Naive B cell (primary cell): ENCODE measurements at regions not wholly inside any gene's neighbourhood (a gene's known extent, or its start where the extent isn't known, plus 50 kb on each side); places are given as distances from the start of the nearest gene placed in this dataset.
"Not testable (repeated sequence)": the region's sequence is repeated elsewhere in the genome, so short reads cannot be mapped to it uniquely, and the experiment has no call there.

Source experiments
- ATAC-seq, 2 donors: fragments of 150-1000 bp; cut with Tn5 transposase; 2 replicates each; pipeline ENCODE4 v1.10.0; 2021; ENCODE audit warnings: low read depth in 2 of 2, mild to moderate bottlenecking in 2 of 2, moderate library complexity in 2 of 2
- DNase-seq: peaks from one replicate; pipeline ENCODE4 v3.0.0; 2022
- H3K27ac Mint-ChIP-seq, 6 donors: one replicate each; pipeline ENCODE4 v1.8.0; 2020 to 2022; ENCODE audit warnings: mild to moderate bottlenecking in 6 of 6, mixed read lengths in 6 of 6, moderate library complexity in 5 of 6, inconsistent platforms in 2 of 6
- H3K27me3 Mint-ChIP-seq, 3 donors: one replicate each; pipeline ENCODE4 v1.8.0; 2021 to 2022; ENCODE audit warnings: mixed read lengths in 3 of 3, mild to moderate bottlenecking in 1 of 3
- H3K36me3 Mint-ChIP-seq, 2 donors: one replicate each; pipeline ENCODE4 v1.8.0; 2020 to 2022; ENCODE audit warnings: mixed read lengths in 2 of 2, inconsistent platforms in 1 of 2, mild to moderate bottlenecking in 1 of 2
- H3K4me1 Mint-ChIP-seq, 3 donors: one replicate each; pipeline ENCODE4 v1.8.0; 2020 to 2022; ENCODE audit warnings: mixed read lengths in 3 of 3, inconsistent platforms in 1 of 3, mild to moderate bottlenecking in 1 of 3, moderate library complexity in 1 of 3
- H3K4me3 Mint-ChIP-seq, 8 donors: one replicate each; pipeline ENCODE4 v1.8.0; 2020 to 2022; ENCODE audit warnings: mild to moderate bottlenecking in 8 of 8, mixed read lengths in 8 of 8, moderate library complexity in 8 of 8, inconsistent platforms in 2 of 8
- H3K9me3 Mint-ChIP-seq, 7 donors: one replicate each; pipeline ENCODE4 v1.8.0; 2020 to 2022; ENCODE audit warnings: mixed read lengths in 7 of 7, mild to moderate bottlenecking in 5 of 7, inconsistent platforms in 2 of 7, moderate library complexity in 1 of 7

DNA sequence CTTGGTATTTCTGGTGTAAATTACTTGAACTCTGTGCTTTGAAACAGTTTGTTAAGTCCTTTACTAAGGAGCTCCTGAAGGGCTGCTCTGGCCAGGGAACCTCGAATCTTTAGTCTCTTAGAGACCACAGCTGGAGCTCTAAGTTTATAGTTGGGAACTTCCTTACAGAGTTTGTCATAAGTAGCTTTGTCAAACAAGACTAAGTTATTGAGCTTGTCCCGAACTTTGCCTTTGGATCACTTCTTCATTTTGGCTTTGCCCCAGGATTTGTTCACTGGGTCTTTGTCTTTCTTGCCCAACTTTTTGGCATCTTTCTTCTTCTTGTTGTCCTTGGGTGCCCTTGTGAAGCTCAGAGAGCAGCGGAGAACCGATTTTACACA, 64.8 kb downstream of the FAM50B start:
- Mint-ChIP-seq H3K9me3 (no peaks in the 10 kb centered on the region), H3K4me1 (no peaks in the 10 kb centered on the region), H3K27ac (no peak overlapping the region), H3K36me3 (no peaks in the 10 kb centered on the region), H3K27me3 (peaks cover 29 to 43% (median 39%) of the 10 kb centered on the region in 3 donors), H3K4me3 (no peak overlapping the region)
- ATAC-seq (no peak), DNase-seq (no peak)

DNA sequence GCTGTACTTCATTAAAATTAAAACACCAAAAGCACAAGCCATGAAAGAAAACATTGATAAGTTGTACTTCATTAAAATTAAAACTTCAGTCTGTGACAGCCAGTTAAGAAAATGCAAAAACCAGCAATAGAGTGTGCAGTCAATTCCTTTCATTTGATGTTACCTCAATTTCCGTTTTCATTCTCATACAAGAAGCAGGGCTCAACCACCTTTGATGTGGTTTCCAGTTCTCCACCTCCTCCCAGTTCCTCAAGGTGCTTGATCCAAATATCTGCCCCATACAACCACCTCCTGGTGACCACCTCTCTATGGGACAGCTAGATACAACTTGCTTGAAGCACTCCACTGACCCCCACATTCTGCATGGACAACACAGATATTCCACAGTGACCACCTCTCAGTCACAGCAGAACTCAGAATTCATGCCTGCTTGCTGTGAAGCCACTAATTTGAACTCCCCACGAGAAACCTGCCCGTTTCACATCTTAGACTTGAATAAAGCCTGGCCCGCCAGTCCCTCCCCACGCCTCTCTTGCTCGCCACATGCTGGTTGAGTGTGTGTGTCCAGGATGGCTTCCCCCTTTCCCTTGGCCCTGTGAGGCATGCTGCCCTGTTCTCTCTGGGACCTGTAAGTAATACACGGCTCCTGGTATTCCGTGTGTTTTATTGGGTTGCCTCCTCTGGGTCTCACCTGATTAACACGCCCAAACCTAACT, 66.1 kb downstream of the FAM50B start:
- DNase-seq (no peak), ATAC-seq (no peak)
- H3K27ac Mint-ChIP-seq = no peak overlapping the region
- no peaks in the 10 kb centered on the region for H3K4me1 Mint-ChIP-seq
- peaks cover 29 to 40% (median 33%) of the 10 kb centered on the region in 3 donors for H3K27me3 Mint-ChIP-seq
- H3K4me3 Mint-ChIP-seq = no peak overlapping the region
- no peaks in the 10 kb centered on the region for H3K36me3 Mint-ChIP-seq
- no peaks in the 10 kb centered on the region for H3K9me3 Mint-ChIP-seq

DNA sequence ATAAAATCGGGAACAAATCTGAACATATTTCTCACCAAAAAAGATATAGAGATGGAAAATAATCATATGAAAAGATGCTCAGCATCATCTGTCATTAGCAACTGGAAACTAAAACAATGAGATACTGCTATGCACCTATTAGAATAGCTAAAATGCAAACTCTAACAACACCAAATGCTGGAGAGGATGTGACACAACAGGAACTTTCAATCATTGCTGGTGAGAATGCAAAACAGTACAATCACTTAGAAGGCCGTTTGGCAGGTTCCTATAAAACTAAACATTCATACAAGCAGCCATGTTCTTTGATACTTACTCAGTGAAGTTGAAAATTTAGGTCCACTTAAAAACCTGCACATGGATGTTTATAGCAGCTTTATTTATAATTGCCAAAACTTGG, 67.0 kb downstream of the FAM50B start:
- H3K9me3 Mint-ChIP-seq = no peaks in the 10 kb centered on the region
- no peak overlapping the region for H3K27ac Mint-ChIP-seq
- ATAC-seq (no peak), DNase-seq (no peak)
- H3K36me3 Mint-ChIP-seq = no peaks in the 10 kb centered on the region
- H3K4me3 Mint-ChIP-seq = no peak overlapping the region
- peaks cover 24 to 30% (median 25%) of the 10 kb centered on the region in 3 donors for H3K27me3 Mint-ChIP-seq
- no peaks in the 10 kb centered on the region for H3K4me1 Mint-ChIP-seq

DNA sequence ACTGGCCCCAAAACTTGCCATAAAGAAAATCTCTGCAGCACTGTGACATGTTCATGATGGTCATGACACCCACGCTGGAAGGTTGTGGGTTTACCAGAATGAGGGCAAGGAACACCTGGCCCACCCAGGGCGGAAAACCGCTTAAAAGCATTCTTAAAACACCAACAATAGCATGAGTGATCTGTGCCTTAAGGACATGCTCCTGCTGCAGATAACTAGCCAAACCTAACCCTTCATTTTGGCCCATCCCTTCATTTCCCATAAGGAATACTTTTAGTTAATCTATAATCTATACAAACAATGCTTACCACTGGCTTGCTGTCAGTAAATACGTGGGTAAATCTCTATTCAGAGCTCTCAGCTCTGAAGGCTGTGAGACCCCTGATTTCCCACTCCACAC, 67.6 kb downstream of the FAM50B start:
- H3K4me3 Mint-ChIP-seq, ATAC-seq, H3K4me1 Mint-ChIP-seq, H3K27ac Mint-ChIP-seq, H3K9me3 Mint-ChIP-seq, H3K36me3 Mint-ChIP-seq, DNase-seq: not testable (repeated sequence)
- H3K27me3 Mint-ChIP-seq = peaks cover 19 to 25% (median 20%) of the 10 kb centered on the region in 3 donors

DNA sequence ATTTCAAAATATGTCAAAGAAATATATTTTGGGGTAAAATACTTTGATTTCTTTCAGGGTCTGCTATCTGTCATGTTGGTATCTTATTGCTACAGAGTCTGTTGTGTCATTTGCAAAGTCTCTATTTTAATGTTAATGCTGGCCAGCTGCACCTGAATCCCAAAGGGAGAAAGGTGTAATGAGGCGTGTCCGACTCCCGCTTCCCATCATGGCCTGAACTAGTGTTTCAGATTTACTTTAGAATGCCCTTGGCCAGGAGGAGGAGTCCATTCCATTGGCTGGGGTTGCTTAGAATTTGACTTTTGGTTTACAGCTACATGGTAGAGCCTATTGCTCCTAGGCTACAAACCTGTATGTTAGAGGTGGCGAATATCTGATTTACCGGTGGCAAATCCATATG, 69.3 kb downstream of the FAM50B start:
- no peaks in the 10 kb centered on the region for H3K4me1 Mint-ChIP-seq
- H3K27ac Mint-ChIP-seq = no peak overlapping the region
- DNase-seq (no peak), ATAC-seq (no peak)
- no peaks in the 10 kb centered on the region for H3K36me3 Mint-ChIP-seq
- no peak overlapping the region for H3K4me3 Mint-ChIP-seq
- peaks cover 5 to 17% (median 7%) of the 10 kb centered on the region in 3 donors for H3K27me3 Mint-ChIP-seq
- H3K9me3 Mint-ChIP-seq = no peaks in the 10 kb centered on the region

DNA sequence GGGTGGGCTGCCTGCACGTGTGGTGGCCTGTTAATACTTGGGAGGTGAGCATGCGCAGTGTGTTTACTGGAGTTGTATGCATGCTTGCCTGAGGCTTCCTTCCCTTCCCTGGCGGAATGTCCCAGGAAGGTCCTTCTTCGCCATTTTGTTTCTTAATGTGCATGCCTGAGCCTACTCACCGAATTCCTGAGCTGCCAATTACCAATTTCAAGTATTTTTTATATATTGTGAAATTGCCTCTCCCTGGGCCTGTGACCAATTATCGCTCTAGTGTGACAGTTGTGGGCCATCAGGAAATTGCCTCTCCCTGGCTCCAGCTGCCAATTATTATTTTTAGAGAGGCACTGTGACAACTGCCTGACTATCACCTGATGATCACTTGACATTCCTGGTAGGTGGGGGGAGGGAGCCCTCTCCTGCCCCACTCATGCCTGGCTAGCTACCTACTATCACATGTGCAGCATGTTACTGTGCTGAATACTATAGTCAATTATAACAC, 70.0 kb downstream of the FAM50B start:
- ATAC-seq (no peak), DNase-seq (no peak)
- peaks cover 2 to 13% (median 6%) of the 10 kb centered on the region in 3 donors for H3K27me3 Mint-ChIP-seq
- no peaks in the 10 kb centered on the region for H3K4me1 Mint-ChIP-seq
- H3K27ac Mint-ChIP-seq = no peak overlapping the region
- H3K36me3 Mint-ChIP-seq = no peaks in the 10 kb centered on the region
- no peak overlapping the region for H3K4me3 Mint-ChIP-seq
- no peaks in the 10 kb centered on the region for H3K9me3 Mint-ChIP-seq

DNA sequence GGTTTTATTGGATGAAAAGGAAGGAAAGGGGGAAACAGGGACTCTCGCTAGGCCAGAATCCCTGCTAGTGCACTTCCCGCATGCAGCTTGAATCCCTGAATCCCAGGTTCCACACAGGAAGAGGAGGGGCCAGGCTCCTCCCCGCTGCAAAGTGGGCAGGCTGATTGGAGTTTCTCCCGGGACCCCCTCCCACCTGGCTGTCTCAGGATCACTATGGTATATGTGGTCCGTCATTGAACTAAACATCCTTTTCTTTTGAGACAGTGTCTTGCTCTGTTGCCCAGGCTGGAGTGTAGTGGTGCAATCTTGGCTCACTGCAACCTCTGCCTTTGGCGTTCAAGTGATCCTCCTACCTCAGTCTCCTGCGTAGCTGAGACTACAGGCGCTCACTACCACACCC, 70.7 kb downstream of the FAM50B start:
- Mint-ChIP-seq H3K4me1 (no peaks in the 10 kb centered on the region), H3K4me3 (no peak overlapping the region), H3K9me3 (no peaks in the 10 kb centered on the region), H3K27ac (no peak overlapping the region), H3K36me3 (no peaks in the 10 kb centered on the region), H3K27me3 (peaks cover 0 to 11% (median 6%) of the 10 kb centered on the region in 3 donors)
- DNase-seq (no peak), ATAC-seq (no peak)

DNA sequence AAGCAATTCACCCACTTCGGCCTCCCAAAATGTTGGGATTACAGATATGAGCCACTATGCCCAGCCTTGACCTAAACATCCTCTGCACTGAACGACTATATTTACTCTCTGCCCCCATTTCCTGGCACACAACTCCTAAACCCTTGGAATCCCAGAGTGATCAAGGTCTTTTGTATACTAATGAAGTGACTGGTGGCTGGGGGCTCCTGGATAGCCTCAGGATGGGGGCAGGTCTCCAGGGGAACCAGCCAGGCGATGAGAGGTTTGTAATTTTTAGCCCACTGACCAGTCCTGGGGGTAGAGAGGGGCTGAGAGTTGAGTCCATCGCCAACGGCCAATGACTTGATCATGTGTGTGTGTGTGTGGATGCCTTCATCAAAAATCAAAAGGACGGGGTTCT, 71.1 kb downstream of the FAM50B start:
- Mint-ChIP-seq H3K27me3 (peaks cover 5 to 12% (median 9%) of the 10 kb centered on the region in 3 donors), H3K4me3 (no peak overlapping the region), H3K36me3 (no peaks in the 10 kb centered on the region), H3K4me1 (no peaks in the 10 kb centered on the region), H3K27ac (no peak overlapping the region), H3K9me3 (no peaks in the 10 kb centered on the region)
- no peak for DNase-seq
- ATAC-seq = no peak

DNA sequence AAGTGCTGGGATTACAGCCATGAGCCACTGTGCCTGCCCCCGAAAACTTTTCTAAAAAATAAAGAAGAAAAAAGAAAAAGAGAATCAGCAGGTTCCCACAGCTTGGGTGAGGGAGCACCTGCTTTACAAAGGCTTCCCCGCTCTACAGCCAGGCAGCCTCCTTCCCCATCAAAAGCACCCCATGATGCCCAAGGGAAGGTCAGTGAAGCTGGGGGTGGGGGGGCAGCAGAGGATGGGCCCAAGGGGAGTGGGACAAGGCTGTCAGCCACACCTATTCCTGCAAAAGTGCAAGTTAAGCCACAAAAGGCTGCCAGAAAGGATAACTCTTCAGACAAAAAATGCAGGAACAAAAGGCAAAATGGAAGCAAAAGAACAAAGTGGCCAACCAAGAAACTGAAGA, 72.5 kb downstream of the FAM50B start:
- Mint-ChIP-seq H3K4me1 (no peaks in the 10 kb centered on the region), H3K9me3 (no peaks in the 10 kb centered on the region), H3K36me3 (no peaks in the 10 kb centered on the region), H3K27ac (no peak overlapping the region), H3K4me3 (no peak overlapping the region), H3K27me3 (peaks cover 5 to 10% (median 6%) of the 10 kb centered on the region in 3 donors)
- ATAC-seq (no peak), DNase-seq (no peak)

DNA sequence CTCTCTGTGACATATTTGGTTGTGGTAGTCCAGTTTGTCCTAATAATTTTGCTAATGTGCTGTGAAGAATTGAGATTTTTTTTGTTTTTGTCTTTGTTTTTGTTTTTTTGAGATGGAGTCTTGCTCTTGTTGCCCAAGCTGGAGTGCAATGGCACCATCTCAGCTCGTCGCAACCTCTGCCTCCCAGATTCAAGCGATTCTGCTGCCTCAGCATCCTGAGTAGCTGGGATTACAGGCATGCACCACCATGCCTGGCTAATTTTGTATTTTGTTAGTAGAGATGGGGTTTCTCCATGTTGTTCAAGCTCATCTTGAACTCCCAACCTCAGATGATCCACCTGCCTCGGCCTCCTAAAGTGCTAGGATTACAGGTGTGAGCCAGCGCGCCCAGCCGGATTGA, 73.4 kb downstream of the FAM50B start:
- not testable (repeated sequence) for ATAC-seq, H3K36me3 Mint-ChIP-seq, H3K4me3 Mint-ChIP-seq, H3K27ac Mint-ChIP-seq, H3K9me3 Mint-ChIP-seq, H3K4me1 Mint-ChIP-seq, DNase-seq
- H3K27me3 Mint-ChIP-seq = peaks cover 5 to 10% (median 6%) of the 10 kb centered on the region in 3 donors

DNA sequence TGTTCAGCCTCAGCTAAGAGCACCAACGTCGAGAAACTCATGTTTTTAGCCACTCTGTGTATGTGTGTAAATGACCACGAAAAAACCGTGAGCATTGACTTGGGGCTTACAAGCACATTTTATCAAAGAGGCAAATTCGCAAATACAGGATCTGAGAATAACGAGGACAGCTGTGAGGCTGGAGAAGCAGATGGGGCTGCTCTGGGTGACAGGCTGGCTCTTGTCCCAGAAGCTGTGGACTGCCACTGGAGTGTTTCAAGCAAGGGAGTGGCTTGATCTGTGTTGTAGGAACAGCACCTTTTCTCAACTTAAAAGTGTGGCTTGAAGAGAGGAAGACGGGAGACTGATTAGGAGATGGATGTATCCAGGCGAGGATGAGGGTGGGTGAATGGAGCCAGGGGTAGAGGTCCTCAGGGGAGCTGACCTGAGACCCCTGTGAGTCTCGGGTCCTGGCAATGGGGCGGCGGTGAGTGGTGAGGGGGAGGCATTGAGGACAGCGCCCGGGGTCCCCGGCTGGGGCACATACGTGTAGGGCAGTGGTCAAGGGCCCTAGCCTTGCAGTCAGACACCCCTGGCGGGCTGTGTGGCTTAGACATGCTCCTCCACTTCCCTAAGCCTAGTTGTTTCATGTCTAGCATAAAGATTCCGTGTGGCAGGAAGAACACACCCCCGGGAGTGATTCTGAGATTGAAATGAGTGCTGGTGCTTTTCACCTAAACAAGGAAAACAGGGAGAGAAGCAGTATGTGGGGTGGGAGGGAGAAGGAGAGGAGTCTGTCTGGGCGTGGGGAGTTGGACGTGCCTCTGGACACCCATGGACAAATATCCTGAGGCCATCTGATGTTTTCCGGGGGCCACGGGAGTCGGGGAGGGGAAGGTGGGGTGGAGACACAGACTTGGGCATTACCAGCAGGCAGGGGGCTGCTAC, 76.3 kb downstream of the FAM50B start:
- ATAC-seq, H3K4me1 Mint-ChIP-seq, H3K4me3 Mint-ChIP-seq, H3K36me3 Mint-ChIP-seq, H3K27ac Mint-ChIP-seq, H3K9me3 Mint-ChIP-seq, DNase-seq: not testable (repeated sequence)
- H3K27me3 Mint-ChIP-seq = peaks cover 5 to 10% (median 6%) of the 10 kb centered on the region in 3 donors

DNA sequence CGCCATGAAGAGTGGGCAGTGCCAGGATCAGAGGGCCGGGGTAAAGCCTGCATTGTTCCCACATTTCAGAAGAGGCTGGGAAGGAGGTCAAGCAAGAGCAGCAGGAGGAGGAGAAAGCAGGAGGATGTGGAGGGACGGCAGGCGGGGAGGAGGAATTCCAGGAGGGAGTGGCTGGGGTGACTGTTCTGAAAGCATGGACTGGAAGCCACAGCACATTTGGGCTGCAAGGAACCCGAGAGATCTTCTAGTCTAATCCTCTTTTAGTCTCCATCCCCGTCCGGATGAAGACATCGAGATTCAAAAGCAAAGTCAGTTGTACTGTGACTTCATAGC, 76.9 kb downstream of the FAM50B start:
- Mint-ChIP-seq H3K27ac (no peak overlapping the region), H3K36me3 (no peaks in the 10 kb centered on the region), H3K9me3 (no peaks in the 10 kb centered on the region), H3K27me3 (peaks cover 5 to 10% (median 6%) of the 10 kb centered on the region in 3 donors), H3K4me1 (no peaks in the 10 kb centered on the region), H3K4me3 (no peak overlapping the region)
- DNase-seq (no peak), ATAC-seq (no peak)

DNA sequence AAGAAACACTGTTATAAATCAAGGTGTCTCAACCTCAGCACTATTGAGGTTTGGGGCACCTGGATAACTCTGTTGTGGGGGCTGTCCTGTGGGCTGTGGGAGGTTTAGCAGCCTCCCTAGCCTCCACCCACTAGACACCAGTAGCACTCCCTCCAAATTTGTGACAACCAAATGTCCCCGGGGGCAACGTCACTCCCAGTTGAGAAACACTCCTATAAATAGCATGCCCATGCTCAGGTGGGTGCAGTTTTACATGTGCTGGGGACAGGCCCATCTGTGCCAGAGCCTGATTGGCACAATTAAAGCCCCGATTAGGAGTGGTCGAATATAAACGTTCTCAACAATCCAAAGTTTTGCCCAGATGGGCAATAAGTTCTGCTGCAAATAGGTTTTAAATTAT, 78.9 kb downstream of the FAM50B start:
- DNase-seq (no peak), ATAC-seq (no peak)
- H3K27ac Mint-ChIP-seq = no peak overlapping the region
- peaks cover 5 to 10% (median 6%) of the 10 kb centered on the region in 3 donors for H3K27me3 Mint-ChIP-seq
- no peak overlapping the region for H3K4me3 Mint-ChIP-seq
- H3K4me1 Mint-ChIP-seq = no peaks in the 10 kb centered on the region
- H3K36me3 Mint-ChIP-seq = no peaks in the 10 kb centered on the region
- no peaks in the 10 kb centered on the region for H3K9me3 Mint-ChIP-seq

DNA sequence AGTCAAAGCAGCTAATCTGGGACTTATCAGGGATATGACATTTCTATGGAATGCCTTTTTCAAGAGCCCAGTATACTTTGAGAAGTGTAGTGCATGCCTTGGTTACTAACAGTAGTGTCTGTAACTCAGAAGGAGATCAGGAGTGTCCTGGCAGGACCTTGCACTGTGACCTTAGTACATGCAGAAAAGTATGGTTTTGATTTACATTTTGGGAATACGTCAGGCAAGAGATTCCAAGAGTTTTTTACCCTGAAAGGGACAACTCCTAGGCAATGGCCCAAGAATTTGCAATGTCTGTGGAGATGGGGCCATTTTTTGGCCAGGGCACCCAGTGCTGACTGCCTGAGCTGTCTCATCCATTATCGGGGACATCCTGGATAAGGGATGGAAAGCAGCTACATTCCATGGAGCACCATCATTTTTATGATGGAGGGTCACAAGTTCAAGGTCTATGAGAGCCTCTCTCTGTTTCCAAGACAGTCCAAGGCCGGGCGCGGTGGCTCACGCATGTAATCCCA, 80.2 kb downstream of the FAM50B start:
- no peaks in the 10 kb centered on the region for H3K4me1 Mint-ChIP-seq
- H3K36me3 Mint-ChIP-seq = no peaks in the 10 kb centered on the region
- no peak overlapping the region for H3K27ac Mint-ChIP-seq
- no peak for ATAC-seq
- no peak overlapping the region for H3K4me3 Mint-ChIP-seq
- peaks cover 5 to 10% (median 6%) of the 10 kb centered on the region in 3 donors for H3K27me3 Mint-ChIP-seq
- no peak for DNase-seq
- no peaks in the 10 kb centered on the region for H3K9me3 Mint-ChIP-seq
